Brain microvascular endothelial cell (primary cell): ENCODE measurements at regions not wholly inside any gene's neighbourhood (a gene's known extent, or its start where the extent isn't known, plus 50 kb on each side); places are given as distances from the start of the nearest gene placed in this dataset.

Source experiments
- DNase-seq: peaks from one replicate; pipeline ENCODE4 v3.0.0-alpha.2; 2020
- H3K27ac ChIP-seq: fragments of 250-450 bp; sonication (Bioruptor Pico); 2 replicates; pipeline ENCODE4 v1.5.1; 2020; ENCODE audit warnings: mild to moderate bottlenecking, moderate library complexity
- H3K27me3 ChIP-seq: fragments of 250-450 bp; sonication (Bioruptor Pico); replicated peaks from 2 replicates; pipeline ENCODE4 v1.5.1; 2020; ENCODE audit warnings: mild to moderate bottlenecking
- H3K36me3 ChIP-seq: fragments of 250-450 bp; sonication (Bioruptor Pico); replicated peaks from 2 replicates; pipeline ENCODE4 v1.5.1; 2020; ENCODE audit warnings: mild to moderate bottlenecking
- H3K4me3 ChIP-seq: 2 replicates; pipeline ENCODE4 v1.5.1; 2011; ENCODE audit warnings: low read depth, mild to moderate bottlenecking, control low read depth, low read length, moderate library complexity
- in situ Hi-C: cut with HindIII; loops from 2 replicates; pipeline ENCODE4 v1.10.0; 2017; ENCODE audit warnings: low sequenced_read_pairs, low pct_ligation_motif_present
- TF ChIP-seq, protein P1 (sequence below): IDR thresholded peaks from 2 replicates; pipeline ENCODE4 v1.5.1; 2011; ENCODE audit warnings: low read depth, mild to moderate bottlenecking, moderate library complexity, low read length, control low read depth, inconsistent platforms; ENCODE audit errors: missing control alignments

DNA sequence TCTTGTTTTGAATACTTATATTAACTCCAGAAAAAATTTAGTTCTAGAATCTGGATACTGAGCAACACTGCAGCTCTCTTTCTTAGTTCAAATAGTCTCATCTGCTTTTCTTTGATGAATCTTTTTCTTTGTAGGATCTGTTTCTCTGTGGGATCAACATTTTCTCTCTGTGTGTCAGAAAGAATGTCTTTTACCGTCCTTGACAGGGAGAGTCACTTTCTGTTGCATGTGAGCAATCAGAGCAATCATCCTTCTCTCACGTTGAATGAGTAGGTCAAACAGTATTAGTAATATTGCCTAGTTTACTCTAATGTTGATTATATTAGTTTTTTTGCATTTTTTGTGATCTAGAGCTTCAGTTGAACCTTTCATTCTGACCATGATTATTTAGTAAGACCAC, 130.9 kb downstream of the TRMT11 start:
- TF ChIP-seq, protein P1, sequence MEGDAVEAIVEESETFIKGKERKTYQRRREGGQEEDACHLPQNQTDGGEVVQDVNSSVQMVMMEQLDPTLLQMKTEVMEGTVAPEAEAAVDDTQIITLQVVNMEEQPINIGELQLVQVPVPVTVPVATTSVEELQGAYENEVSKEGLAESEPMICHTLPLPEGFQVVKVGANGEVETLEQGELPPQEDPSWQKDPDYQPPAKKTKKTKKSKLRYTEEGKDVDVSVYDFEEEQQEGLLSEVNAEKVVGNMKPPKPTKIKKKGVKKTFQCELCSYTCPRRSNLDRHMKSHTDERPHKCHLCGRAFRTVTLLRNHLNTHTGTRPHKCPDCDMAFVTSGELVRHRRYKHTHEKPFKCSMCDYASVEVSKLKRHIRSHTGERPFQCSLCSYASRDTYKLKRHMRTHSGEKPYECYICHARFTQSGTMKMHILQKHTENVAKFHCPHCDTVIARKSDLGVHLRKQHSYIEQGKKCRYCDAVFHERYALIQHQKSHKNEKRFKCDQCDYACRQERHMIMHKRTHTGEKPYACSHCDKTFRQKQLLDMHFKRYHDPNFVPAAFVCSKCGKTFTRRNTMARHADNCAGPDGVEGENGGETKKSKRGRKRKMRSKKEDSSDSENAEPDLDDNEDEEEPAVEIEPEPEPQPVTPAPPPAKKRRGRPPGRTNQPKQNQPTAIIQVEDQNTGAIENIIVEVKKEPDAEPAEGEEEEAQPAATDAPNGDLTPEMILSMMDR, result no peak
- no peaks in the 10 kb centered on the region for H3K27me3 ChIP-seq
- no peak for DNase-seq
- H3K36me3 ChIP-seq, result no peaks in the 10 kb centered on the region
- no peak overlapping the region for H3K27ac ChIP-seq
- H3K4me3 ChIP-seq, result no peak overlapping the region
- in situ Hi-C loops, result no loop called here

DNA sequence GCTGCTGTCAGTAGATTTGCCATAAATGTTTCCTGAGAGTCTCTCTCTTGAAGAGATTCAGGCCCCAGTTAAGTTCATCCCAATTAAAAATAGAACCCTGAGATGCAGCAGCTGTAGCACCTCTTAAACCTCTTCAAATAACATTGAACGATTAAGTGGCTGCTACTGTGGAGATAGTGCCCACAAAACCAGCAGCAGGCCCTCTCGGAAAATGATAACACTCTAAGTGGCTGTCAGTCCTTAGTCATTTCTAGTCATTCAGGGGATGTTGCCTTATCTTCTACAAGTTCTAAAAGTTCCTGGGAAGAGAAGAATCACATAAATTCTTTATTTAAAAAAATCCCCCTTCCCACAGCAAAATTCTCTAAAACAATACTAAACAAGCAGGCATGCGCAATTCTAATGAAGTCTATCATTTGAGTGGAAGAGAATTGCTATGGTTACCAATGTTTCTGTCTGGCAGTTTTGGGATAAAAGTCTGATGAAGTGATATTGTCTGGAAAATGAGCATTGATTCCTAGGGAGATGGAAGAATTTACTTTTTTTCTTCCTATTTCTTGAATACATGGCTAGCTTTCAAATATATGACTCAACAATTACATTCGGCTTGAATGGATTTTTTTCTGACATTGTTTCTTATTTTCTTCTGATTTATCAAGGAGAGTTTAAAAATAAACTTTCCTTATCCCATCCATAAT, 131.9 kb downstream of the TRMT11 start:
- Histone ChIP-seq H3K27me3 (no peaks in the 10 kb centered on the region), H3K27ac (peak overlapping the region; percentile 63), H3K36me3 (no peaks in the 10 kb centered on the region), H3K4me3 (no peak overlapping the region)
- TF ChIP-seq, protein P1, result no peak
- peak; percentile 24 for DNase-seq
- in situ Hi-C loops, result no loop called here

DNA sequence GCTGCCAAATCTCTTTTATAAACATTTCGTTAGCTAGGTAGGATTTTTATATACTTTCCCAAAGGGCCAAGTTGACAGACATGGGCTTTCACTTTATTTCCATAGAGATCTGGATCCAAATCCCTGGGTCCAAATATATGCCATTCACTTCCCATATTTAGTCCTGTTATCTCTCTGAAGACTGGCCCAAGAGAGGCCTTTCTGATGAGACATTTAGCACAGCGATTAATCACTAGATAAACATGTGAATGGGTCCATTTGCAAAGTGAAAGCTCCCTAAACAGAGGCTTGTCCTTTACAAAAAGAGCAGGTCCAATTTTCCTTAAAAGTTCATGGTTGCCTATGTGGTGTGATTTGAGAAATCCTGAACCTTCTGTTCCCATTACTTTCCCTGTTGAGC, 132.6 kb downstream of the TRMT11 start:
- in situ Hi-C loops, result no loop called here
- peak; percentile 65 for DNase-seq
- H3K27ac ChIP-seq, result peak overlapping the region; percentile 63
- H3K27me3 ChIP-seq, result no peaks in the 10 kb centered on the region
- no peaks in the 10 kb centered on the region for H3K36me3 ChIP-seq
- TF ChIP-seq, protein P1, result no peak
- no peak overlapping the region for H3K4me3 ChIP-seq

DNA sequence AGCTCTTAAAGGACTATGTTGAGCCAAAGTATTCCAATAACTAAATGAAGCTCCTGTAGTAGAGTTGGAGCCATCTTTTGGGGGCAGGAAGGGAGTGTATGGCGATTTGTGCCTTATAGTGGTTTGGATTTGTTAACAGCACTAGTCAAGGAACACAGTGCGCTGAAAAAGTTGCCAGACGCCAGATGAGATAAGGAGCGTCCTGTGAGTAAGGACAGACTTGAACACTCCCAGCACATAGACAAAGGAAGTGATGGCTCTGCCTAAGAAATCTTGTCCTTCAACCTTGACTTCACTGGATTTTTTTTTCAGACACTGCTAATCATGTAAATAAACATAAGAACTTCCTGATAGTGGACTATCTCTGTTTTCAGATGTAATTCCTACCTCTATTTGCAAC, 136.9 kb downstream of the TRMT11 start:
- TF ChIP-seq, protein P1, result no peak

DNA sequence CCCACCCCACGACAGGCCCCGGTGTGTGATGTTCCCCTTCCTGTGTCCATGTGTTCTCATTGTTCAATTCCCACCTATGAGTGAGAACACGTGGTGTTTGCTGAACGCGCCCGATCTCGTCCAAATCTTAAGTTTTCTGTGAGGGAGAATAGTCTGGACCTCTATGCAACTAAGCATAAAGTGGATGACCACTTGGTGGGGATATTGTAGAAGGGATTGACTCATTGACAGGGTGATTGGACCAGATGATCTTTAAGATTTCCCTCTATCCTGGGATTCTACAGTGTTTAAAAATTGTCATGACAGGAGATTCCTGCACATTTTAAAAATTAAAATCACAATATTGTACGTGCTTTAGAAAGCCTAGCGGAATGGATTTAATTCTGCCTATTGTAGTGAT, 141.3 kb downstream of the TRMT11 start:
- TF ChIP-seq, protein P1, result peak; percentile 20
- in situ Hi-C loops, result no loop called here
- no peaks in the 10 kb centered on the region for H3K27me3 ChIP-seq
- no peak overlapping the region for H3K4me3 ChIP-seq
- H3K36me3 ChIP-seq, result no peaks in the 10 kb centered on the region
- no peak overlapping the region for H3K27ac ChIP-seq
- no peak for DNase-seq

More for the DNA sequence above, 136.9 kb downstream of the TRMT11 start:
- peak; percentile 46 for DNase-seq
- Histone ChIP-seq H3K36me3 (no peaks in the 10 kb centered on the region), H3K4me3 (no peak overlapping the region), H3K27ac (no peak overlapping the region), H3K27me3 (no peaks in the 10 kb centered on the region)
- in situ Hi-C loops, result no loop called here

DNA sequence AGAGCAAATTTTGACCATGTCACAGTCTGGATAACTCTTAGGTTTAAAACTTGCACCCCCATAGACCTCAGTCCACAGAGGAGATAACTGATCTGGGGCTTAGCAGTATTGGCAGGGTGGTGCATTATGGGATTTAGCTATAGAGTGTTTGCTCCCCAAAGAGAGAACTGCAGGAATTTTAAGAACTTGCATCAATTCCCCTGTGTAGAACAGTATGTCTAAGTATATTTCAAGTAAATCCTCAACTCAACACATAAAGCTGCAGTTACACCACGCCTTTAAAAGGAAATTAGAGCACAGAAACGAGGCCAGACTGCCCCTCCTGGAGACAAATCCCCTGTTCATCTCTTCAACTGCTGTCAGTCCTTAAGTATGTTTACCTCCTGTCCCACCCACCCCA, 144.9 kb downstream of the TRMT11 start:
- Histone ChIP-seq H3K4me3 (no peak overlapping the region), H3K27ac (no peak overlapping the region), H3K36me3 (no peaks in the 10 kb centered on the region), H3K27me3 (no peaks in the 10 kb centered on the region)
- no peak for DNase-seq
- in situ Hi-C loops, result no loop called here
- TF ChIP-seq, protein P1, result no peak
